Adrenal gland (tissue), 9 donors: ENCODE measurements at regions not wholly inside any gene's neighbourhood (a gene's known extent, or its start where the extent isn't known, plus 50 kb on each side); places are given as distances from the start of the nearest gene placed in this dataset.

Experiments used
- DNase-seq, 7 donors: peaks; one replicate each; pipeline ENCODE4 v3.0.0-alpha.2; 2019 to 2020
- H3K27ac ChIP-seq, 5 donors: fragments of 200-600 bp; sonication (generic) in 4 of 5; 1 replicate in 3 of 5; 2 replicates in 2 of 5; pipeline versions ENCODE4 v1.5.1 to v1.8.0; 2016 to 2020; ENCODE audit warnings: mild to moderate bottlenecking in 1 of 5
- H3K27me3 ChIP-seq: fragments of 200-600 bp; 2 replicates; pipeline ENCODE4 v1.8.0; 2021
- H3K36me3 ChIP-seq, 2 donors: fragments of 200-600 bp; replicated peaks in 1 of 2; 1 replicate in 1 of 2; 2 replicates in 1 of 2; pipeline versions ENCODE4 v1.5.1 to v1.8.0; 2018 to 2022
- H3K4me1 ChIP-seq, 2 donors: fragments of 200-600 bp; replicated peaks in 1 of 2; 1 replicate in 1 of 2; 2 replicates in 1 of 2; pipeline versions ENCODE4 v1.5.1 to v1.8.0; 2018 to 2021
- H3K4me3 ChIP-seq, 4 donors: fragments of 200-600 bp; sonication (generic) in 3 of 4; one replicate each; pipeline ENCODE4 v1.5.1; 2016 to 2018
- H3K9me3 ChIP-seq, 3 donors: fragments of 200-600 bp; sonication (generic) in 1 of 3; replicated peaks in 1 of 3; 1 replicate in 2 of 3; 2 replicates in 1 of 3; pipeline versions ENCODE4 v1.5.1 to v1.8.0; 2016 to 2021
- POLR2A ChIP-seq, 2 donors: fragments of 450-650 bp; IDR thresholded peaks; one replicate each; pipeline ENCODE4 v1.6.1; 2017; ENCODE audit warnings: antibody characterized with exemption in 2 of 2, mild to moderate bottlenecking in 2 of 2, moderate library complexity in 1 of 2
- WGBS, 4 donors: extraction: QIAGEN DNeasy Blood & Tissue Kit in 2 of 4; methylation state at CpG; one replicate each; pipeline versions ENCODE4 v1.1.5 to v1.1.7; 2013 to 2017; 5-methylcytosine and 5-hydroxymethylcytosine counted together
- intact Hi-C, 2 donors: fragments of 100-400 bp; cut with DNase I; formaldehyde crosslinking; loops; one replicate each; pipeline versions ENCODE4 v1.14.1 to v1.15.0; 2022 to 2023
- TF ChIP-seq, protein P1 (sequence below), 6 experiments: fragments of 450-650 bp in 4 of 6; fragments of 200-600 bp in 2 of 6; sonication (generic) in 1 of 6; IDR thresholded peaks; 1 replicate in 5 of 6; 2 replicates in 1 of 6; pipeline versions ENCODE4 v1.5.1 to v1.8.0; 2016 to 2021; ENCODE audit warnings: antibody characterized with exemption in 6 of 6, mild to moderate bottlenecking in 2 of 6, moderate library complexity in 1 of 6
- donor health status: healthy with polysubstance abuse.
- donor health status: Bipolar disorder and iron deficiency.
- donor health status: DM: yes; HTN: yes; CAD: no.
- donor health status: DM: no; HTN: no; CAD: no.
- donor health status: DM: no; HTN: no; CAD: no.

DNA sequence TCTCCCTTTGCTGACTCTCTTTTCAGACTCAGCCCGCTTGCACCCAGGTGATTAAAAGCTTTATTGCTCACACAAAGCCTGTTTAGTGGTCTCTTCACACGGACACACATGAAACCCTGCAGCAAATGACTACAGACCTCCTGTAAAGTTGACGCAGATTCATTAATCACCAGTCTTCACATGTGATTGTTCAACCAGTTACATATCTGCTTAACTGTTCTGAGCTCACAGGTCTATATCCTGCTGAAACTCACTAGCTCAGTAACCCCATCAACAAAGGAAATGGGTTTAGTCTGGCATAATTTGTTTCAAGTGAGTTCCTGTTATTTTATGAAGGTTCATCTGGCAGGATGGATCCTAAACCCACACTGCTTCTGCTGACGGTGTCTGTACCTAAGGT lies 68.4 kb upstream of the GJA8 start:
- TF ChIP-seq, protein P1, sequence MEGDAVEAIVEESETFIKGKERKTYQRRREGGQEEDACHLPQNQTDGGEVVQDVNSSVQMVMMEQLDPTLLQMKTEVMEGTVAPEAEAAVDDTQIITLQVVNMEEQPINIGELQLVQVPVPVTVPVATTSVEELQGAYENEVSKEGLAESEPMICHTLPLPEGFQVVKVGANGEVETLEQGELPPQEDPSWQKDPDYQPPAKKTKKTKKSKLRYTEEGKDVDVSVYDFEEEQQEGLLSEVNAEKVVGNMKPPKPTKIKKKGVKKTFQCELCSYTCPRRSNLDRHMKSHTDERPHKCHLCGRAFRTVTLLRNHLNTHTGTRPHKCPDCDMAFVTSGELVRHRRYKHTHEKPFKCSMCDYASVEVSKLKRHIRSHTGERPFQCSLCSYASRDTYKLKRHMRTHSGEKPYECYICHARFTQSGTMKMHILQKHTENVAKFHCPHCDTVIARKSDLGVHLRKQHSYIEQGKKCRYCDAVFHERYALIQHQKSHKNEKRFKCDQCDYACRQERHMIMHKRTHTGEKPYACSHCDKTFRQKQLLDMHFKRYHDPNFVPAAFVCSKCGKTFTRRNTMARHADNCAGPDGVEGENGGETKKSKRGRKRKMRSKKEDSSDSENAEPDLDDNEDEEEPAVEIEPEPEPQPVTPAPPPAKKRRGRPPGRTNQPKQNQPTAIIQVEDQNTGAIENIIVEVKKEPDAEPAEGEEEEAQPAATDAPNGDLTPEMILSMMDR (IDR thresholded peaks at IDR 0.05) = no peak
- no peak for TF ChIP-seq POLR2A (IDR thresholded peaks at IDR 0.05)
- Histone ChIP-seq H3K9me3 (no peaks in the 10 kb centered on the region), H3K27ac (no peak overlapping the region), H3K4me1 (no peaks in the 10 kb centered on the region), H3K27me3 (peaks cover 4% of the 10 kb centered on the region), H3K36me3 (no peaks in the 10 kb centered on the region), H3K4me3 (no peak overlapping the region)
- DNase-seq = no peak
- intact Hi-C loops = no loop called here
- 46 to 51% (median 49%) methylated on average over 4 of the region's 4 CpGs for WGBS, 4 donors

DNA sequence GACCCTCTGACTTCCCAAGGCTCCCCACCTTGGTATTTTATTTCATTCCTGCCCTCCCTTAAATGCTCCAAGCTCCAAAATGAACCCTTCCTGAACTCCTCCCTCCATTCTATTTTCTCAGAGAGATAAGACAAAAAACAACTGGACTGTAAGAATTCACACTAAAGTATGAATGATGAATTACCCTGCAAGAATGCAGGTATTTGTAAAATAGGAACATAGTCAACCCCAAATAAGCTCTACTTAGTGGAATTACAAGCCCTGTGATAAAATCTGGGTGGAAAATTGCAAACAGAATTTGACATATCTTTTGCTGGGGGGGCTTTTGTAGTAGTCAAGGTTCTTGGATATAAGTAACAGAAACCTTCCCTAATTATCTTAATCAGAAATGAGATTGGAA lies 67.8 kb upstream of the GJA8 start:
- TF ChIP-seq, protein P1 (IDR thresholded peaks at IDR 0.05) = no peak
- no peak for TF ChIP-seq POLR2A (IDR thresholded peaks at IDR 0.05)
- Histone ChIP-seq H3K36me3 (no peaks in the 10 kb centered on the region), H3K27me3 (peaks cover 4% of the 10 kb centered on the region), H3K4me1 (no peaks in the 10 kb centered on the region), H3K27ac (no peak overlapping the region), H3K4me3 (no peak overlapping the region), H3K9me3 (no peaks in the 10 kb centered on the region)
- intact Hi-C loops = no loop called here
- no peak for DNase-seq

DNA sequence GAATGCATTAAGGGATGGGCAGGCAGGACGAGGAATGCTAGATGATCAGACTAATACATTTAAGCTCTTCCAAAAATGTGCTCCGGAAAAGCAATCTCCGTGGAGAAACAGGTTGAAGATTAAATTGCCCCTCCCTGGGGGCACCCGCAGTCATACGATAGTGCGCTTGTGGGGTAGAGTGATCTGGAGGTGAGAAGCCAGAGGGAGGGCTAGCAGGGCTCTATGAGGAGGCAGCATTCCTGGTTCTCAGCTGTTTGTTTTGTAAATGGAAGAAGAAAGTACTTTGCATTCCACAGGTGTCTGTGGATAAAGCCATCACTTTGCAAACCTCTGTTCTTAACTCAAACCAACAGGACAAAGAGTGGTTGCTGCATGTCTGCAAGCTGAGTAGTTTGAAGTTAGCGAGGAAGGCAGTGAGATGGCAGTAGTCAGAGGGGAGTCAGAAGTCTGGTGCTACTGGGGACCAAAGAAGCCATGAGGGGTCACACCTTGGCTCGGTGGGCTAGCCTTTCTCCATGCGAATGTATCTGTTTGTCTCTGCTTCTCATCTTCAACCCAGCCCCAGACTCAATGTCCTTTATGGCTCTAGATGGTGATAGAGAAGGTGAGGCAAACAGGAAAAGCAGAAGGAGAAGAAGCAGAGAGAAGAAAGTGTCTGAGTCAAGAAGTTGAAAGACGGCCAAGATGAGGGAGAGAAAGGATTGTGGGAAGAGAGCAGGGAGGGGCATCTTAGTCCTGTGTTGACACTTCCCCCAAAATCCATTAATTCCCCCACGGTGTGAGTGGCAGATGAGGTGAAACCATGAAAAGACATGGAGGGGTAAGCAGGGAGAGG lies 65.2 kb upstream of the GJA8 start:
- intact Hi-C loops = no loop called here
- TF ChIP-seq, protein P1 (IDR thresholded peaks at IDR 0.05) = no peak
- no peak for TF ChIP-seq POLR2A (IDR thresholded peaks at IDR 0.05)
- no peaks in the 10 kb centered on the region for H3K9me3 ChIP-seq
- no peak for DNase-seq
- H3K4me3 ChIP-seq = no peak overlapping the region
- 51 to 58% (median 54%) methylated on average over 11 of the region's 11 CpGs for WGBS, 4 donors
- H3K36me3 ChIP-seq = no peaks in the 10 kb centered on the region
- no peaks in the 10 kb centered on the region for H3K4me1 ChIP-seq
- peaks cover 4% of the 10 kb centered on the region for H3K27me3 ChIP-seq
- H3K27ac ChIP-seq = no peak overlapping the region

DNA sequence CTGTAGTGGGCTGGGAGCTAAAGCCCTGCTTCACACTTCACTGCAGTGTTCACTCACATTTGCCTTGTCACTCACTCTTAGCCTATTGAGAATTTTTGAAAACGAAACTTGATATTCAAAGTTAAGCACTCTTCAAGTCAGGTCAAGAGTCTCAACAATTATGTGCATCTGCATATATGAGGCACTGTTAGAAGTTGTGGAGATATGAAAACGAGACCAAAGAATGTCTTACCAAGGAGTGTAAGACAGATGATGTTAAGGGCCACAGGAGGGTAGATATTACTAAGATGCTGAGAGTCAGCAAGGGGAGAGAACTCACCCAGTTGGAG lies 64.7 kb upstream of the GJA8 start:
- Histone ChIP-seq H3K9me3 (no peaks in the 10 kb centered on the region), H3K4me3 (no peak overlapping the region), H3K27ac (no peak overlapping the region), H3K36me3 (no peaks in the 10 kb centered on the region), H3K4me1 (no peaks in the 10 kb centered on the region), H3K27me3 (peaks cover 4% of the 10 kb centered on the region)
- DNase-seq = no peak
- TF ChIP-seq, protein P1 (IDR thresholded peaks at IDR 0.05) = no peak
- no peak for TF ChIP-seq POLR2A (IDR thresholded peaks at IDR 0.05)
- 58 to 78% (median 63%) methylated on average over 2 of the region's 2 CpGs for WGBS, 4 donors
- intact Hi-C loops = no loop called here
